ENCODE measurements at regions not wholly inside any gene's neighbourhood (a gene's known extent, or its start where the extent isn't known, plus 50 kb on each side); places are given as distances from the start of the nearest gene placed in this dataset.
"Not testable (repeated sequence)": the region's sequence is repeated elsewhere in the genome, so short reads cannot be mapped to it uniquely, and the experiment has no call there.

DNA sequence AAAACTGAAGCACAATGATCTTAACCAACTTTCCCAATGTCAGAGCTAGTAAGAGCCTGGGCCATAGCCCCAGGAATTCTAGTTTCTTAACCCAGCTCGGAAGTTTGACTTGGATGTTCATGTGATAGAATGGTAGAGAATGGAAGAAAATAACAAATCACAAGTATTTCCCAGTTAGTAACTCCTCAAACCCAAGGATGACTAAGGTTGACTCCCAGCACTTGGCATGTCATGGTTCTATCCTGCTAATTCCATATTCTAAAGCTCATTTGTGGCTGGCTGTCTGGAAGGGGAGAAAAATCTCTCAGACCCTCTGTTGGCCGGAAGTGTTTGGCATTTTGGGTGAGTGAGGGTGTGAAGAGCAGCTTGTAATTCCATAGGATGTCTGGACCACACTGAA is 248.7 kb downstream of the RFPL4B start:
- Histone ChIP-seq H3K9me3 (ENCODE audit: control insufficient read depth in 2 of 2, insufficient read depth in 1 of 2, low read length in 1 of 2) (no peaks in the 10 kb centered on the region), H3K4me3 (ENCODE audit: low read length in 2 of 2) (no peak overlapping the region), H3K27me3 (ENCODE audit: control insufficient read depth in 2 of 2, insufficient read depth in 1 of 2, low read length in 1 of 2) (no peaks in the 10 kb centered on the region), H3K36me3 (ENCODE audit: control insufficient read depth in 2 of 2, insufficient read depth in 2 of 2, low read length in 1 of 2) (no peaks in the 10 kb centered on the region), H3K27ac (ENCODE audit: low read depth in 1 of 2, low read length in 1 of 2) (no peak overlapping the region), H3K4me1 (ENCODE audit: control insufficient read depth in 2 of 2, insufficient read depth in 2 of 2, low read length in 2 of 2) (peaks cover 0 to 3% of the 10 kb centered on the region in 2 donors)
- 93% methylated on average over 2 of the region's 2 CpGs for WGBS
- no peak for DNase-seq (ENCODE audit: low read depth in 6 of 9, low spot score in 9 of 9)

GRCh38 chr6:112597176-112597575 is 250.0 kb downstream of the RFPL4B start:
- 95% methylated on average over 1 of the region's 1 CpG for WGBS
- Histone ChIP-seq H3K36me3 (ENCODE audit: control insufficient read depth in 2 of 2, insufficient read depth in 2 of 2, low read length in 1 of 2) (no peaks in the 10 kb centered on the region), H3K4me3 (ENCODE audit: low read length in 2 of 2) (no peak overlapping the region), H3K4me1 (ENCODE audit: control insufficient read depth in 2 of 2, insufficient read depth in 2 of 2, low read length in 2 of 2) (peaks cover 0 to 3% of the 10 kb centered on the region in 2 donors), H3K9me3 (ENCODE audit: control insufficient read depth in 2 of 2, insufficient read depth in 1 of 2, low read length in 1 of 2) (no peaks in the 10 kb centered on the region), H3K27me3 (ENCODE audit: control insufficient read depth in 2 of 2, insufficient read depth in 1 of 2, low read length in 1 of 2) (no peaks in the 10 kb centered on the region), H3K27ac (ENCODE audit: low read depth in 1 of 2, low read length in 1 of 2) (no peak overlapping the region)
- no peak for DNase-seq (ENCODE audit: low read depth in 6 of 9, low spot score in 9 of 9)

DNA sequence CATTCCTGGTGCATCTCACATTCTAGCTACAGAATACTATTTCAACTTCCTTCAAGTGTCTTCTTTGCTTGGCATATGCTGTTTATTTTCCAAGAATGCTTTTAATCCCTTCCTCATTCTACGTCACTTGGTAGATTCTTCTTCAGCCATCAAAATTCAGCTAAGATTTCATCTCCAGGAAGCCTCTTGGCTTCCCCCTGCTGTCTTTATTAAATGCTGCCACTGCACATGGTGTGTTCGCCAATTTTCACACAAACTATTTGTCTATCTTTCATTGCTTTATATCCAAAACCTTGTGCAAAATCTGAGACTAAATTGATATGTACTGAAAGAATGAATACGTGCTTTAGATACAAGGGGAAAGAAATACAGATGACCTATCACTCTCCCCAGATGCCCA is 253.0 kb downstream of the RFPL4B start:
- peaks cover 0 to 3% of the 10 kb centered on the region in 2 donors for H3K4me1 ChIP-seq (ENCODE audit: control insufficient read depth in 2 of 2, insufficient read depth in 2 of 2, low read length in 2 of 2)
- H3K27ac ChIP-seq (ENCODE audit: low read depth in 1 of 2, low read length in 1 of 2) = no peak overlapping the region
- no peak overlapping the region for H3K4me3 ChIP-seq (ENCODE audit: low read length in 2 of 2)
- H3K27me3 ChIP-seq (ENCODE audit: control insufficient read depth in 2 of 2, insufficient read depth in 1 of 2, low read length in 1 of 2) = no peaks in the 10 kb centered on the region
- WGBS = 95% methylated on average over 3 of the region's 3 CpGs
- no peak for DNase-seq (ENCODE audit: low read depth in 6 of 9, low spot score in 9 of 9)
- no peaks in the 10 kb centered on the region for H3K9me3 ChIP-seq (ENCODE audit: control insufficient read depth in 2 of 2, insufficient read depth in 1 of 2, low read length in 1 of 2)
- no peaks in the 10 kb centered on the region for H3K36me3 ChIP-seq (ENCODE audit: control insufficient read depth in 2 of 2, insufficient read depth in 2 of 2, low read length in 1 of 2)

GRCh38 chr6:112603726-112604125 is 256.6 kb downstream of the RFPL4B start:
- no peak overlapping the region for H3K27ac ChIP-seq (ENCODE audit: low read depth in 1 of 2, low read length in 1 of 2)
- no peak for DNase-seq (ENCODE audit: low read depth in 6 of 9, low spot score in 9 of 9)
- WGBS = 95% methylated on average over 1 of the region's 1 CpG
- H3K9me3 ChIP-seq (ENCODE audit: control insufficient read depth in 2 of 2, insufficient read depth in 1 of 2, low read length in 1 of 2) = peaks cover 0 to under 1% of the 10 kb centered on the region in 2 donors
- no peaks in the 10 kb centered on the region for H3K36me3 ChIP-seq (ENCODE audit: control insufficient read depth in 2 of 2, insufficient read depth in 2 of 2, low read length in 1 of 2)
- no peaks in the 10 kb centered on the region for H3K27me3 ChIP-seq (ENCODE audit: control insufficient read depth in 2 of 2, insufficient read depth in 1 of 2, low read length in 1 of 2)
- no peaks in the 10 kb centered on the region for H3K4me1 ChIP-seq (ENCODE audit: control insufficient read depth in 2 of 2, insufficient read depth in 2 of 2, low read length in 2 of 2)
- no peak overlapping the region for H3K4me3 ChIP-seq (ENCODE audit: low read length in 2 of 2)

DNA sequence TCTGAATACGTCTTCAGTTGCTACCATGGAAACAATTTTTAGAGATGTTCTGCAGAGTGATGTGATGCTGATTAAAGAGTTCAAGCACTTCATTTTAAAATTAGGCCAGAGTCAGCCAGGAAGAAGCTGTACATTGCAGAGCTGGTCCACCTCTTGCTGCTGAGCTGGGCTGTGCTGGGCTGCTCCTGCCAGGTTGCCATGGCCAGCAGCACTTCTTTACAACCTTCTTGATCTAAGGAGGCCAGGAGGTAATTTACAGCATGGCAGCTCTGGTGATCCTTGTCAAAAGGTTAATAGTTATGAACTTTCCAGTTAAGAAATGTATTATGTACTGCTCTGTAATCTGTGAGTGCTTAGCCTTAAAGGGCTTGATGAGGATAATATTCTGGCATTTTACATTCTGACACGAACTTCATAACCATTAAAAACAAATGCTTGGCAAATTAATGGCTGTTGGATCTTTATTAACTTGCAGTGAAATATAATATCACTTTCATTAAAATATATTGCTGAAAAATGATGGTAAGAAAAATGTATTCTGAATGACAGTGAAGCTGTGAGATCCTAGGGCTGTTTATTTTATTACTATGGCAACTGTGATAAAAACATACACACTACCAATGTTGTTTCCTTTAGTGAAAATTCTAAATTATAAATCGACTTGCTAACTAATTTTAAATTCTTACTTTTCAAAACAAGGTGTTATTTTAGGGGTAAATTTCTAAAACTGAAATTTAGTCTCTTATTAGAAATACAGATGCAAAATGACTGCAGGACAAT is 259.7 kb downstream of the RFPL4B start:
- no peaks in the 10 kb centered on the region for H3K4me1 ChIP-seq (ENCODE audit: control insufficient read depth in 2 of 2, insufficient read depth in 2 of 2, low read length in 2 of 2)
- no peak for DNase-seq (ENCODE audit: low read depth in 6 of 9, low spot score in 9 of 9)
- no peaks in the 10 kb centered on the region for H3K27me3 ChIP-seq (ENCODE audit: control insufficient read depth in 2 of 2, insufficient read depth in 1 of 2, low read length in 1 of 2)
- H3K27ac ChIP-seq (ENCODE audit: low read depth in 1 of 2, low read length in 1 of 2) = no peak overlapping the region
- H3K9me3 ChIP-seq (ENCODE audit: control insufficient read depth in 2 of 2, insufficient read depth in 1 of 2, low read length in 1 of 2) = peaks cover 0 to 9% of the 10 kb centered on the region in 2 donors
- H3K4me3 ChIP-seq (ENCODE audit: low read length in 2 of 2) = no peak overlapping the region
- WGBS = 77% methylated on average over 3 of the region's 3 CpGs
- no peaks in the 10 kb centered on the region for H3K36me3 ChIP-seq (ENCODE audit: control insufficient read depth in 2 of 2, insufficient read depth in 2 of 2, low read length in 1 of 2)

DNA sequence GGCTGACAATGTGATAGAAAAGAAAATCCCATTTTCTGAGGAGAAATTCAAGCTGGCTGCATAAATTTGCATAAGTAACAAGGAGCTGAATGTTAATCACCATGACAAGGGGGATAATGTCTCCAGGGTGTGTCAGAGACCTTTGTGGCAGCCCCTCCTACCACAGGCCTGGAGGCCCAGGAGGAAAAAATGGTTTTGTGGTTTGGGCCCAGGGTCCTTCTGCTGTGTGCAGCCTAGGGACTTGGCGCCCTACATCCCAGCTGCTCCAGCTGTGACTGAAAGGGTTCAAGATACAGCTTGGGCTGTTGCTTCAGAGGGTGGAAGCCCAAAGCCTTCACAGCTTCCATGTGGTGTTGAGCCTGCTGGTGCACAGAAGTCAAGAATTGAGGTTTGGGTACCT is 261.8 kb downstream of the RFPL4B start:
- H3K9me3 ChIP-seq (ENCODE audit: control insufficient read depth in 2 of 2, insufficient read depth in 1 of 2, low read length in 1 of 2); H3K4me3 ChIP-seq (ENCODE audit: low read length in 2 of 2); H3K4me1 ChIP-seq (ENCODE audit: control insufficient read depth in 2 of 2, insufficient read depth in 2 of 2, low read length in 2 of 2); H3K27me3 ChIP-seq (ENCODE audit: control insufficient read depth in 2 of 2, insufficient read depth in 1 of 2, low read length in 1 of 2); H3K36me3 ChIP-seq (ENCODE audit: control insufficient read depth in 2 of 2, insufficient read depth in 2 of 2, low read length in 1 of 2); H3K27ac ChIP-seq (ENCODE audit: low read depth in 1 of 2, low read length in 1 of 2); DNase-seq (ENCODE audit: low read depth in 6 of 9, low spot score in 9 of 9): not testable (repeated sequence)
- WGBS = 96% methylated on average over 1 of the region's 1 CpG

- DNase-seq (ENCODE audit: low read depth in 6 of 9, low spot score in 9 of 9) = no peak
- no peaks in the 10 kb centered on the region for H3K27me3 ChIP-seq (ENCODE audit: control insufficient read depth in 2 of 2, insufficient read depth in 1 of 2, low read length in 1 of 2)
- H3K9me3 ChIP-seq (ENCODE audit: control insufficient read depth in 2 of 2, insufficient read depth in 1 of 2, low read length in 1 of 2) = peaks cover 0 to 9% of the 10 kb centered on the region in 2 donors
- no peaks in the 10 kb centered on the region for H3K4me1 ChIP-seq (ENCODE audit: control insufficient read depth in 2 of 2, insufficient read depth in 2 of 2, low read length in 2 of 2)
- no peak overlapping the region for H3K4me3 ChIP-seq (ENCODE audit: low read length in 2 of 2)
- no peaks in the 10 kb centered on the region for H3K36me3 ChIP-seq (ENCODE audit: control insufficient read depth in 2 of 2, insufficient read depth in 2 of 2, low read length in 1 of 2)
- no peak overlapping the region for H3K27ac ChIP-seq (ENCODE audit: low read depth in 1 of 2, low read length in 1 of 2)
- WGBS = 89% methylated on average over 2 of the region's 2 CpGs
Measured at GRCh38 chr6:112613410-112613809, 266.3 kb downstream of the RFPL4B start.

DNA sequence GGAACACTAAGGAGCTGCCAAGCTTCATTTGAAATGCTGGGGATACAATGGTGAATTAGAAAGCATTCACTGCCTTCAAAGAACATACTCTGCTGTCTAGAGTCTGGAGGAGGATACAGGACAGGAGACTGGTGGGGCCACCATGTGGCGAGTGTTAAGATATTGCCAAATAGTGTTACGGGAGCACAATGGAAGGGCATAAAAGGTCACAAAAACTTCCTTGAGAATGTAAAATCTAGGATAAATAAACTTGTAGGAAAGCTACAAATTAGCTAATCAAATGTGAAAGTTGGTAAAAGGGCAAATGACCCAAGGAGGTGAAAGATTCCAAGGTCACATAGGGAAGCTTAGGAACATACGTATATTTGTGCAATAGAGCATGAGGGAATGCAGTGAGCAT is 271.7 kb downstream of the RFPL4B start:
- H3K9me3 ChIP-seq (ENCODE audit: control insufficient read depth in 2 of 2, insufficient read depth in 1 of 2, low read length in 1 of 2) = no peaks in the 10 kb centered on the region
- no peak for DNase-seq (ENCODE audit: low read depth in 6 of 9, low spot score in 9 of 9)
- no peaks in the 10 kb centered on the region for H3K4me1 ChIP-seq (ENCODE audit: control insufficient read depth in 2 of 2, insufficient read depth in 2 of 2, low read length in 2 of 2)
- 95% methylated on average over 3 of the region's 3 CpGs for WGBS
- H3K27me3 ChIP-seq (ENCODE audit: control insufficient read depth in 2 of 2, insufficient read depth in 1 of 2, low read length in 1 of 2) = no peaks in the 10 kb centered on the region
- no peak overlapping the region for H3K4me3 ChIP-seq (ENCODE audit: low read length in 2 of 2)
- H3K27ac ChIP-seq (ENCODE audit: low read depth in 1 of 2, low read length in 1 of 2) = no peak overlapping the region
- no peaks in the 10 kb centered on the region for H3K36me3 ChIP-seq (ENCODE audit: control insufficient read depth in 2 of 2, insufficient read depth in 2 of 2, low read length in 1 of 2)

DNA sequence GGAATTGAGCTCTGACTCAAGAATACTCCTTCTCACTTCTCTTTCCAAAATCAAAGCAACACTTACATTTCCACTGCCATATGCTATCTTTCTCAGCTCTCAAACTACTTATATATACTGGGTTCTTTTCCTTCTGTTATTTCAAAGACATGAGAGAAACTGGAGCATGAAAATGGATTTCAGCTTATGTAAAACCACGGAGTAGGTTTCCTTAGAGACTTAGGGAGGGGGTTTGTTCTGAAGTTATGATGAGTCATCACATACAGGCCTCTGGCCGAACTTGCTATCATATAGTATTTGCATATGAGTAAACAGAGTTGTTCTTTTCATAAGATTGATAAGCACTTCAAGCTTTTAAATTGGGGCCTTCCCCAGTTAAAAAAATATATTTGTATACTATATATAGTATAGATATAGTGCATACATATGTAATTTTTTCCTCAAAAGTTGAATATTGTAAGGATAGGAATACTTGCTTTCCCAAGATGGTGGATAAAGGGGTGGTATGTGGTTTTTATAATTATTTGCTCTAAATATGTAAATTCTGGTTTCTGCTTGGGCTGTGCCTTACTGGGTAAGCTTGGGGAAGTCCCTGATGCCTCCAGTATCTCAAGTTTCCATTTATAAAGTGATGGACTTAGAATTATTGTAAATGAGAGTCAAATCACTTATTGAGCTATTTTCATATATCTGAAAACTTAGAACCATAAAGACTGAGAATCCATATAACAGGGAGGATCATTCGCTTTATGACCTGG is 273.9 kb downstream of the RFPL4B start:
- Histone ChIP-seq H3K27ac (ENCODE audit: low read depth in 1 of 2, low read length in 1 of 2) (no peak overlapping the region), H3K27me3 (ENCODE audit: control insufficient read depth in 2 of 2, insufficient read depth in 1 of 2, low read length in 1 of 2) (no peaks in the 10 kb centered on the region), H3K4me3 (ENCODE audit: low read length in 2 of 2) (no peak overlapping the region), H3K4me1 (ENCODE audit: control insufficient read depth in 2 of 2, insufficient read depth in 2 of 2, low read length in 2 of 2) (no peaks in the 10 kb centered on the region), H3K36me3 (ENCODE audit: control insufficient read depth in 2 of 2, insufficient read depth in 2 of 2, low read length in 1 of 2) (no peaks in the 10 kb centered on the region), H3K9me3 (ENCODE audit: control insufficient read depth in 2 of 2, insufficient read depth in 1 of 2, low read length in 1 of 2) (no peaks in the 10 kb centered on the region)
- DNase-seq (ENCODE audit: low read depth in 6 of 9, low spot score in 9 of 9) = no peak
- WGBS = 42% methylated on average over 3 of the region's 3 CpGs

Data from thymus (tissue), 11 donors.